ENCODE measurements at regions not wholly inside any gene's neighbourhood (a gene's known extent, or its start where the extent isn't known, plus 50 kb on each side); places are given as distances from the start of the nearest gene placed in this dataset.

DNA sequence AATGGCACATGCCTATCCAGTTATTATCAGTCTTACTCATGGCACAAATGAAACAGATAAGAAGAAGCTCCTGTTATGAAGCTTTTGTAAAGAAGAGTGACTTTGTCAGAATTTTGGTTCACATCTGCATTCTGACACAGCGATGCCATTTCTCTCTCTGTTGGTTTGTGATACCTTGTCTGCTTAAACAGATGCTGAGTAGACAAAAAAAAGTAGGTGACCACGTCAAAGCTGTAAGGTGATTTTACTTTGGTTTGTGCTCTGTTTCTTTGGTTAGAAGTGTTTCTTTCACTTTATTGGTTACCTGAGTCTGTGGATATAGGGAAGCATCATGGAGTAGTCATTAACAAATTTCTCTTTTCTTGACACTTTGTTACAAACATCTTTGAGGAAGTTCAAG is 422.3 kb upstream of the ADAMTSL1 start:
- no peaks in the 10 kb centered on the region for H3K4me1 ChIP-seq (ENCODE audit: insufficient read depth, low read length)
- no peaks in the 10 kb centered on the region for H3K36me3 Mint-ChIP-seq (ENCODE audit: low read depth, unreplicated experiment)
- no peak overlapping the region for H3K4me2 ChIP-seq (ENCODE audit: low read length)
- no peaks in the 10 kb centered on the region for H3K9me3 ChIP-seq (ENCODE audit: insufficient read depth, low read depth, low read length)
- H2AFZ ChIP-seq (ENCODE audit: low read depth, low read length): no peak overlapping the region
- no peaks in the 10 kb centered on the region for H3K27me3 ChIP-seq (ENCODE audit: insufficient read depth, low read length)
- peaks cover 8% of the 10 kb centered on the region for H3K4me1 Mint-ChIP-seq (ENCODE audit: low read depth, unreplicated experiment)
- H3K4me3 Mint-ChIP-seq (ENCODE audit: unreplicated experiment): no peak overlapping the region
- H3K27me3 Mint-ChIP-seq (ENCODE audit: low read depth, unreplicated experiment): peaks cover 3% of the 10 kb centered on the region
- TF ChIP-seq, protein P1, sequence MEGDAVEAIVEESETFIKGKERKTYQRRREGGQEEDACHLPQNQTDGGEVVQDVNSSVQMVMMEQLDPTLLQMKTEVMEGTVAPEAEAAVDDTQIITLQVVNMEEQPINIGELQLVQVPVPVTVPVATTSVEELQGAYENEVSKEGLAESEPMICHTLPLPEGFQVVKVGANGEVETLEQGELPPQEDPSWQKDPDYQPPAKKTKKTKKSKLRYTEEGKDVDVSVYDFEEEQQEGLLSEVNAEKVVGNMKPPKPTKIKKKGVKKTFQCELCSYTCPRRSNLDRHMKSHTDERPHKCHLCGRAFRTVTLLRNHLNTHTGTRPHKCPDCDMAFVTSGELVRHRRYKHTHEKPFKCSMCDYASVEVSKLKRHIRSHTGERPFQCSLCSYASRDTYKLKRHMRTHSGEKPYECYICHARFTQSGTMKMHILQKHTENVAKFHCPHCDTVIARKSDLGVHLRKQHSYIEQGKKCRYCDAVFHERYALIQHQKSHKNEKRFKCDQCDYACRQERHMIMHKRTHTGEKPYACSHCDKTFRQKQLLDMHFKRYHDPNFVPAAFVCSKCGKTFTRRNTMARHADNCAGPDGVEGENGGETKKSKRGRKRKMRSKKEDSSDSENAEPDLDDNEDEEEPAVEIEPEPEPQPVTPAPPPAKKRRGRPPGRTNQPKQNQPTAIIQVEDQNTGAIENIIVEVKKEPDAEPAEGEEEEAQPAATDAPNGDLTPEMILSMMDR (IDR thresholded peaks at IDR 0.05; ENCODE audit: insufficient read depth, low read depth, low read length): no peak
- TF ChIP-seq EZH2 (IDR thresholded peaks at IDR 0.05; ENCODE audit: insufficient read depth, low read length): no peak
- DNase-seq (ENCODE audit: low read depth) (no peak), FAIRE-seq (no peak)
- H4K20me1 ChIP-seq (ENCODE audit: insufficient read depth, low read length): no peaks in the 10 kb centered on the region
- no peaks in the 10 kb centered on the region for H3K79me2 ChIP-seq (ENCODE audit: insufficient read depth, low read length)
- H3K9me3 Mint-ChIP-seq (ENCODE audit: unreplicated experiment): no peaks in the 10 kb centered on the region
- H3K27ac Mint-ChIP-seq (ENCODE audit: unreplicated experiment): no peak overlapping the region
- no peak overlapping the region for H3K27ac ChIP-seq (ENCODE audit: low read depth, low read length)
- no peak overlapping the region for H3K9ac ChIP-seq (ENCODE audit: low read length)
- no peak overlapping the region for H3K4me3 ChIP-seq (ENCODE audit: insufficient read depth, low read depth, low read length)
- no peaks in the 10 kb centered on the region for H3K36me3 ChIP-seq (ENCODE audit: insufficient read depth, low read length)

DNA sequence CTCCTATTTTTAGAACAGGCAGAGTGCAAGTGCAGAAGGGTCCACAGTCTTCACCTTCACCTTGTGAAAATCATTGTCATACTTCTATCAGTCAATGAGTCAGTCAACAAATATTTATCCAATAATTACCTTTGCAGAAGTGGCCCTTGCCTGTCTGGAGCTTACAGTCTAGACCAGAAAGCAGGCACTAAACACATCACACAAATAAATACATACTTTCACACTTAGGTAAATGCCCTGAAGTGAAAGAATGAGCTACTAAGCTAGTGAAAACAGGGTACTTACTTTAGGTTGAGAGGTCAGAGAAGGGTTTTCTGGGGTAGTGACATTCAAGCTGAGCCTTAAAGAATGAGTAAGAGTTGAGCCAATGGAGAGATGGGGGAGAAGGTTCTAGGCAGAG is 421.9 kb upstream of the ADAMTSL1 start:
- Mint-ChIP-seq H3K36me3 (ENCODE audit: low read depth, unreplicated experiment) (no peaks in the 10 kb centered on the region), H3K4me1 (ENCODE audit: low read depth, unreplicated experiment) (peaks cover 8% of the 10 kb centered on the region), H3K27me3 (ENCODE audit: low read depth, unreplicated experiment) (peaks cover 3% of the 10 kb centered on the region), H3K9me3 (ENCODE audit: unreplicated experiment) (no peaks in the 10 kb centered on the region), H3K4me3 (ENCODE audit: unreplicated experiment) (no peak overlapping the region), H3K27ac (ENCODE audit: unreplicated experiment) (no peak overlapping the region)
- no peaks in the 10 kb centered on the region for H3K9me3 ChIP-seq (ENCODE audit: insufficient read depth, low read depth, low read length)
- no peaks in the 10 kb centered on the region for H3K36me3 ChIP-seq (ENCODE audit: insufficient read depth, low read length)
- FAIRE-seq: no peak
- H3K27ac ChIP-seq (ENCODE audit: low read depth, low read length): no peak overlapping the region
- no peaks in the 10 kb centered on the region for H4K20me1 ChIP-seq (ENCODE audit: insufficient read depth, low read length)
- no peaks in the 10 kb centered on the region for H3K27me3 ChIP-seq (ENCODE audit: insufficient read depth, low read length)
- no peaks in the 10 kb centered on the region for H3K4me1 ChIP-seq (ENCODE audit: insufficient read depth, low read length)
- H3K4me2 ChIP-seq (ENCODE audit: low read length): no peak overlapping the region
- H2AFZ ChIP-seq (ENCODE audit: low read depth, low read length): no peak overlapping the region
- no peak overlapping the region for H3K4me3 ChIP-seq (ENCODE audit: insufficient read depth, low read depth, low read length)
- no peak for DNase-seq (ENCODE audit: low read depth)
- H3K9ac ChIP-seq (ENCODE audit: low read length): no peak overlapping the region
- TF ChIP-seq, protein P1 (IDR thresholded peaks at IDR 0.05; ENCODE audit: insufficient read depth, low read depth, low read length): no peak
- TF ChIP-seq EZH2 (IDR thresholded peaks at IDR 0.05; ENCODE audit: insufficient read depth, low read length): no peak
- H3K79me2 ChIP-seq (ENCODE audit: insufficient read depth, low read length): no peaks in the 10 kb centered on the region

DNA sequence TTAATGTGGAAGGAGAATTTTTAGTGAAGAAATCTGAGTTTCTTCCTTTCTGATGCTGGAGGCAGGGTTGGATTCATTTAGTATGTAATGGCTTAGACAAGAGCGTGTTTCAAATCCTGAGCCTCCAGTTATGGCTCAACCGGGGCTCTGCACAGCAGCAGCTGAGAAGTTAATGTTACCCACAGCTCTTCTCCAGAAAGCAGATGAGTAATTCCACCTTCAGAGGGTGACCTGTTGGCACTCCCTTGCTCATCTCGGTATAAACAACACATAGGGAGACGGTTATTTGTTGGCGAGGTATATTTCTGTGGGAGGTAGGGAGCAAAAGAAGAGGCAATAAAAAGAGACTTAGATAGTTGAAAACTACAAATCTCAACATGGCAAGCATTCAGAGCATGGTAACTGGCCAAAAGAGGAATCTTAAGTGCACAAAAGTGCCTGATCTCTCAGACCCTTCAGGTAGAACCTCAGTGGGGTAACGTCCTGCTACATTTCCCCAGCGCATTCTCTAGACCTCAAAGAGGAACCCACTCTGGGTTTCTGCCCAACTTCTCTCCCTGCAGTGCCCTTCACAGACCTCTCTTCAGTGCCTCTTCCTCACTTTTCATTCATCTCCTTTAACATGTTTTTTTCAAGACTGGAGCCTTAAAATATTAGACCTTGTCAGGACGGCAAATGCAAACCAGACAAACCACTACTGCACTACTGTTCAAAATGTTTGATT is 417.5 kb upstream of the ADAMTSL1 start:
- Histone ChIP-seq H3K4me3 (ENCODE audit: insufficient read depth, low read depth, low read length) (no peak overlapping the region), H4K20me1 (ENCODE audit: insufficient read depth, low read length) (no peaks in the 10 kb centered on the region), H3K27ac (ENCODE audit: low read depth, low read length) (no peak overlapping the region), H3K4me1 (ENCODE audit: insufficient read depth, low read length) (no peaks in the 10 kb centered on the region), H3K9ac (ENCODE audit: low read length) (no peak overlapping the region), H2AFZ (ENCODE audit: low read depth, low read length) (no peak overlapping the region), H3K9me3 (ENCODE audit: insufficient read depth, low read depth, low read length) (no peaks in the 10 kb centered on the region), H3K27me3 (ENCODE audit: insufficient read depth, low read length) (no peaks in the 10 kb centered on the region), H3K4me2 (ENCODE audit: low read length) (no peak overlapping the region), H3K79me2 (ENCODE audit: insufficient read depth, low read length) (no peaks in the 10 kb centered on the region), H3K36me3 (ENCODE audit: insufficient read depth, low read length) (no peaks in the 10 kb centered on the region)
- no peaks in the 10 kb centered on the region for H3K9me3 Mint-ChIP-seq (ENCODE audit: unreplicated experiment)
- H3K4me1 Mint-ChIP-seq (ENCODE audit: low read depth, unreplicated experiment): peaks cover 8% of the 10 kb centered on the region
- FAIRE-seq: no peak
- H3K36me3 Mint-ChIP-seq (ENCODE audit: low read depth, unreplicated experiment): no peaks in the 10 kb centered on the region
- H3K4me3 Mint-ChIP-seq (ENCODE audit: unreplicated experiment): no peak overlapping the region
- H3K27me3 Mint-ChIP-seq (ENCODE audit: low read depth, unreplicated experiment): peaks cover 3% of the 10 kb centered on the region
- no peak overlapping the region for H3K27ac Mint-ChIP-seq (ENCODE audit: unreplicated experiment)
- no peak for DNase-seq (ENCODE audit: low read depth)
- TF ChIP-seq EZH2 (IDR thresholded peaks at IDR 0.05; ENCODE audit: insufficient read depth, low read length): no peak
- TF ChIP-seq, protein P1 (IDR thresholded peaks at IDR 0.05; ENCODE audit: insufficient read depth, low read depth, low read length): no peak

Measured in astrocyte (in vitro differentiated cells and primary cell).